ENCODE measurements at regions not wholly inside any gene's neighbourhood (a gene's known extent, or its start where the extent isn't known, plus 50 kb on each side); places are given as distances from the start of the nearest gene placed in this dataset.

DNA sequence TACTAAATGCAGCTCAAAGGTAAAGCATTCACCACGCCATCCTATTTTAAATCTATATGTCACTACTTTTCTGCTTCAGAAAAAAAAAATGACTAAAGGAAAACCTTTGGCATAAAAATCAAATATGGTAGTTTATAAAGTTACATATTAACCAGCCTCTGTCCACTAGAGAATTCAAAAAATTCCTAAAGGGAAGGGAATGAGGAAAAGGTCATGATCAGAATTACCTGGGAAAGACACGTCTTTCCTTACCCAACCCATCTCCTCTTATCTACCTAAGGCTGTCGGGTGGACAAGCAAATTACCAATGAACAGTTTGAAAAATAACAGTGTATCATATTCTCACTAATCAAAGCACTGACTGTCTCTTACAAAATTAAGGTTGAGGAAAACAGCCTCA is 100.7 kb upstream of the TMEM106B start:
- Histone ChIP-seq H3F3A (replicated peaks; ENCODE audit: low read depth) (no peaks in the 10 kb centered on the region), H3K27me3 (ENCODE audit: insufficient read depth) (peaks cover 29% of the 10 kb centered on the region), H3K9me2 (ENCODE audit: insufficient read depth) (no peaks in the 10 kb centered on the region), H2AFZ (no peak overlapping the region), H3K79me2 (replicated peaks; ENCODE audit: insufficient read depth) (no peaks in the 10 kb centered on the region), H3K4me3 (no peak overlapping the region), H4K20me1 (replicated peaks; ENCODE audit: insufficient read depth) (no peaks in the 10 kb centered on the region), H3K36me3 (ENCODE audit: insufficient read depth) (no peaks in the 10 kb centered on the region), H3K4me2 (no peak overlapping the region), H3K4me1 (ENCODE audit: insufficient read depth) (peaks cover 5% of the 10 kb centered on the region; the same call in 1 of the 2 replicates), H3K27ac (ENCODE audit: low read depth) (no peak overlapping the region)
- Mint-ChIP-seq H3K4me3 (no peak overlapping the region), H3K27ac (no peak overlapping the region), H3K4me1 (peaks cover 7% of the 10 kb centered on the region), H3K9me3 (no peaks in the 10 kb centered on the region), H3K36me3 (ENCODE audit: low read depth) (no peaks in the 10 kb centered on the region), H3K27me3 (ENCODE audit: insufficient read depth, low read depth, poor library complexity) (peaks cover 17% of the 10 kb centered on the region)
- ATAC-seq (no peak), DNase-seq (ENCODE audit: low spot score) (no peak)
- TF ChIP-seq POLR2AphosphoS5 (IDR thresholded peaks at IDR 0.05; ENCODE audit: low read depth) (no peak), ZNF114 (CRISPR knock-in tag; IDR thresholded peaks at IDR 0.05) (no peak), NANOG (IDR thresholded peaks at IDR 0.05; ENCODE audit: borderline replicate concordance) (no peak), CREB1 (CRISPR knock-in tag; IDR thresholded peaks at IDR 0.05; ENCODE audit: low read depth) (no peak), EZH2 (IDR thresholded peaks at IDR 0.05; ENCODE audit: low read depth, unreplicated experiment) (no peak)
- TF ChIP-seq, protein P1, sequence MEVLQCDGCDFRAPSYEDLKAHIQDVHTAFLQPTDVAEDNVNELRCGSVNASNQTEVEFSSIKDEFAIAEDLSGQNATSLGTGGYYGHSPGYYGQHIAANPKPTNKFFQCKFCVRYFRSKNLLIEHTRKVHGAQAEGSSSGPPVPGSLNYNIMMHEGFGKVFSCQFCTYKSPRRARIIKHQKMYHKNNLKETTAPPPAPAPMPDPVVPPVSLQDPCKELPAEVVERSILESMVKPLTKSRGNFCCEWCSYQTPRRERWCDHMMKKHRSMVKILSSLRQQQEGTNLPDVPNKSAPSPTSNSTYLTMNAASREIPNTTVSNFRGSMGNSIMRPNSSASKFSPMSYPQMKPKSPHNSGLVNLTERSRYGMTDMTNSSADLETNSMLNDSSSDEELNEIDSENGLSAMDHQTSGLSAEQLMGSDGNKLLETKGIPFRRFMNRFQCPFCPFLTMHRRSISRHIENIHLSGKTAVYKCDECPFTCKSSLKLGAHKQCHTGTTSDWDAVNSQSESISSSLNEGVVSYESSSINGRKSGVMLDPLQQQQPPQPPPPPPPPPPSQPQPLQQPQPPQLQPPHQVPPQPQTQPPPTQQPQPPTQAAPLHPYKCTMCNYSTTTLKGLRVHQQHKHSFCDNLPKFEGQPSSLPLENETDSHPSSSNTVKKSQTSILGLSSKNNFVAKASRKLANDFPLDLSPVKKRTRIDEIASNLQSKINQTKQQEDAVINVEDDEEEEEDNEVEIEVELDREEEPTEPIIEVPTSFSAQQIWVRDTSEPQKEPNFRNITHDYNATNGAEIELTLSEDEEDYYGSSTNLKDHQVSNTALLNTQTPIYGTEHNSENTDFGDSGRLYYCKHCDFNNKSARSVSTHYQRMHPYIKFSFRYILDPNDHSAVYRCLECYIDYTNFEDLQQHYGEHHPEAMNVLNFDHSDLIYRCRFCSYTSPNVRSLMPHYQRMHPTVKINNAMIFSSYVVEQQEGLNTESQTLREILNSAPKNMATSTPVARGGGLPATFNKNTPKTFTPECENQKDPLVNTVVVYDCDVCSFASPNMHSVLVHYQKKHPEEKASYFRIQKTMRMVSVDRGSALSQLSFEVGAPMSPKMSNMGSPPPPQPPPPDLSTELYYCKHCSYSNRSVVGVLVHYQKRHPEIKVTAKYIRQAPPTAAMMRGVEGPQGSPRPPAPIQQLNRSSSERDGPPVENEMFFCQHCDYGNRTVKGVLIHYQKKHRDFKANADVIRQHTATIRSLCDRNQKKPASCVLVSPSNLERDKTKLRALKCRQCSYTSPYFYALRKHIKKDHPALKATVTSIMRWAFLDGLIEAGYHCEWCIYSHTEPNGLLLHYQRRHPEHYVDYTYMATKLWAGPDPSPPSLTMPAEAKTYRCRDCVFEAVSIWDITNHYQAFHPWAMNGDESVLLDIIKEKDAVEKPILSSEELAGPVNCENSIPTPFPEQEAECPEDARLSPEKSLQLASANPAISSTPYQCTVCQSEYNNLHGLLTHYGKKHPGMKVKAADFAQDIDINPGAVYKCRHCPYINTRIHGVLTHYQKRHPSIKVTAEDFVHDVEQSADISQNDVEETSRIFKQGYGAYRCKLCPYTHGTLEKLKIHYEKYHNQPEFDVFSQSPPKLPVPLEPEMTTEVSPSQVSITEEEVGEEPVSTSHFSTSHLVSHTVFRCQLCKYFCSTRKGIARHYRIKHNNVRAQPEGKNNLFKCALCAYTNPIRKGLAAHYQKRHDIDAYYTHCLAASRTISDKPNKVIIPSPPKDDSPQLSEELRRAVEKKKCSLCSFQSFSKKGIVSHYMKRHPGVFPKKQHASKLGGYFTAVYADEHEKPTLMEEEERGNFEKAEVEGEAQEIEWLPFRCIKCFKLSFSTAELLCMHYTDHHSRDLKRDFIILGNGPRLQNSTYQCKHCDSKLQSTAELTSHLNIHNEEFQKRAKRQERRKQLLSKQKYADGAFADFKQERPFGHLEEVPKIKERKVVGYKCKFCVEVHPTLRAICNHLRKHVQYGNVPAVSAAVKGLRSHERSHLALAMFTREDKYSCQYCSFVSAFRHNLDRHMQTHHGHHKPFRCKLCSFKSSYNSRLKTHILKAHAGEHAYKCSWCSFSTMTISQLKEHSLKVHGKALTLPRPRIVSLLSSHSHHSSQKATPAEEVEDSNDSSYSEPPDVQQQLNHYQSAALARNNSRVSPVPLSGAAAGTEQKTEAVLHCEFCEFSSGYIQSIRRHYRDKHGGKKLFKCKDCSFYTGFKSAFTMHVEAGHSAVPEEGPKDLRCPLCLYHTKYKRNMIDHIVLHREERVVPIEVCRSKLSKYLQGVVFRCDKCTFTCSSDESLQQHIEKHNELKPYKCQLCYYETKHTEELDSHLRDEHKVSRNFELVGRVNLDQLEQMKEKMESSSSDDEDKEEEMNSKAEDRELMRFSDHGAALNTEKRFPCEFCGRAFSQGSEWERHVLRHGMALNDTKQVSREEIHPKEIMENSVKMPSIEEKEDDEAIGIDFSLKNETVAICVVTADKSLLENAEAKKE (CRISPR knock-in tag; IDR thresholded peaks at IDR 0.05), result no peak
- TF ChIP-seq, protein P2, sequence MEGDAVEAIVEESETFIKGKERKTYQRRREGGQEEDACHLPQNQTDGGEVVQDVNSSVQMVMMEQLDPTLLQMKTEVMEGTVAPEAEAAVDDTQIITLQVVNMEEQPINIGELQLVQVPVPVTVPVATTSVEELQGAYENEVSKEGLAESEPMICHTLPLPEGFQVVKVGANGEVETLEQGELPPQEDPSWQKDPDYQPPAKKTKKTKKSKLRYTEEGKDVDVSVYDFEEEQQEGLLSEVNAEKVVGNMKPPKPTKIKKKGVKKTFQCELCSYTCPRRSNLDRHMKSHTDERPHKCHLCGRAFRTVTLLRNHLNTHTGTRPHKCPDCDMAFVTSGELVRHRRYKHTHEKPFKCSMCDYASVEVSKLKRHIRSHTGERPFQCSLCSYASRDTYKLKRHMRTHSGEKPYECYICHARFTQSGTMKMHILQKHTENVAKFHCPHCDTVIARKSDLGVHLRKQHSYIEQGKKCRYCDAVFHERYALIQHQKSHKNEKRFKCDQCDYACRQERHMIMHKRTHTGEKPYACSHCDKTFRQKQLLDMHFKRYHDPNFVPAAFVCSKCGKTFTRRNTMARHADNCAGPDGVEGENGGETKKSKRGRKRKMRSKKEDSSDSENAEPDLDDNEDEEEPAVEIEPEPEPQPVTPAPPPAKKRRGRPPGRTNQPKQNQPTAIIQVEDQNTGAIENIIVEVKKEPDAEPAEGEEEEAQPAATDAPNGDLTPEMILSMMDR (conservative IDR thresholded peaks at IDR 0.05; ENCODE audit: low read depth in 2 of 2), result no peak
